MM.1S (cell line): ENCODE measurements at regions not wholly inside any gene's neighbourhood (a gene's known extent, or its start where the extent isn't known, plus 50 kb on each side); places are given as distances from the start of the nearest gene placed in this dataset.

Source experiments
- DNase-seq: peaks from one replicate; pipeline ENCODE4 v3.0.0-alpha.2; 2015
- H2AFZ ChIP-seq: fragments of 300-600 bp; sonication (generic); 2 replicates; pipeline ENCODE4 v1.6.0; 2016; ENCODE audit warnings: antibody characterized with exemption, low read length
- H3F3A ChIP-seq: fragments of 300-600 bp; sonication (generic); 2 replicates; pipeline ENCODE4 v1.6.1; 2016; ENCODE audit warnings: mild to moderate bottlenecking, antibody characterized with exemption, low read length, moderate library complexity, mixed read lengths; ENCODE audit not compliant: insufficient read depth
- H3K27ac ChIP-seq: fragments of 300-600 bp; sonication (generic); 2 replicates; pipeline ENCODE4 v1.5.1; 2016; ENCODE audit warnings: mild to moderate bottlenecking, low read length
- H3K27me3 ChIP-seq: fragments of 300-600 bp; sonication (generic); replicated peaks from 2 replicates; pipeline ENCODE4 v1.6.0; 2016; ENCODE audit warnings: low read length; ENCODE audit not compliant: insufficient read depth
- H3K36me3 ChIP-seq: fragments of 300-600 bp; sonication (generic); replicated peaks from 2 replicates; pipeline ENCODE4 v1.6.1; 2016; ENCODE audit warnings: mild to moderate bottlenecking, low read length, mixed read lengths; ENCODE audit not compliant: insufficient read depth
- H3K4me1 ChIP-seq: fragments of 300-600 bp; sonication (generic); 2 replicates; pipeline ENCODE4 v1.6.1; 2016; ENCODE audit warnings: low read length, mixed read lengths
- H3K4me2 ChIP-seq: fragments of 300-600 bp; sonication (generic); 2 replicates; pipeline ENCODE4 v1.6.0; 2016; ENCODE audit warnings: low read depth, low read length
- H3K4me3 ChIP-seq: fragments of 300-600 bp; sonication (generic); 2 replicates; pipeline ENCODE4 v1.5.1; 2016; ENCODE audit warnings: low read length, mixed read lengths
- H3K79me2 ChIP-seq: fragments of 300-600 bp; sonication (generic); 2 replicates; pipeline ENCODE4 v1.6.1; 2016; ENCODE audit warnings: mixed run types, low read length, mixed read lengths
- H3K9ac ChIP-seq: fragments of 300-600 bp; sonication (generic); 2 replicates; pipeline ENCODE4 v1.6.1; 2016; ENCODE audit warnings: low read length, mixed read lengths
- H3K9me2 ChIP-seq: fragments of 300-600 bp; sonication (generic); replicated peaks from 2 replicates; pipeline ENCODE4 v1.6.1; 2016; ENCODE audit warnings: mild to moderate bottlenecking, low read length, mixed read lengths; ENCODE audit not compliant: insufficient read depth
- H3K9me3 ChIP-seq: fragments of 300-600 bp; sonication (generic); replicated peaks from 2 replicates; pipeline ENCODE4 v1.6.1; 2016; ENCODE audit warnings: mild to moderate bottlenecking, low read length, mixed read lengths; ENCODE audit not compliant: insufficient read depth
- H4K20me1 ChIP-seq: fragments of 300-600 bp; sonication (generic); 2 replicates; pipeline ENCODE4 v1.6.1; 2016; ENCODE audit warnings: mild to moderate bottlenecking, low read length, moderate library complexity, mixed read lengths; ENCODE audit not compliant: insufficient read depth
- EZH2 ChIP-seq: fragments of 300-600 bp; sonication (generic); optimal IDR thresholded peaks from 2 replicates; pipeline ENCODE3; 2017; ENCODE audit warnings: low read depth, mild to moderate bottlenecking, antibody characterized with exemption, low read length, mixed read lengths
- EZH2phosphoT487 ChIP-seq: fragments of 300-600 bp; sonication (generic); IDR thresholded peaks from 2 replicates; pipeline ENCODE4 v1.6.1; 2018; ENCODE audit warnings: antibody characterized with exemption, low read length
- TF ChIP-seq, protein P1 (sequence below): fragments of 300-600 bp; sonication (generic); IDR thresholded peaks from 2 replicates; pipeline ENCODE4 v1.5.1; 2016; ENCODE audit warnings: antibody characterized with exemption, low read length, mixed read lengths

- H3K4me2 ChIP-seq, result no peak overlapping the region
- peaks cover 12% of the 10 kb centered on the region for H3K4me1 ChIP-seq
- H3K27ac ChIP-seq, result no peak overlapping the region
- TF ChIP-seq EZH2 (no peak), EZH2phosphoT487 (no peak)
- TF ChIP-seq, protein P1, sequence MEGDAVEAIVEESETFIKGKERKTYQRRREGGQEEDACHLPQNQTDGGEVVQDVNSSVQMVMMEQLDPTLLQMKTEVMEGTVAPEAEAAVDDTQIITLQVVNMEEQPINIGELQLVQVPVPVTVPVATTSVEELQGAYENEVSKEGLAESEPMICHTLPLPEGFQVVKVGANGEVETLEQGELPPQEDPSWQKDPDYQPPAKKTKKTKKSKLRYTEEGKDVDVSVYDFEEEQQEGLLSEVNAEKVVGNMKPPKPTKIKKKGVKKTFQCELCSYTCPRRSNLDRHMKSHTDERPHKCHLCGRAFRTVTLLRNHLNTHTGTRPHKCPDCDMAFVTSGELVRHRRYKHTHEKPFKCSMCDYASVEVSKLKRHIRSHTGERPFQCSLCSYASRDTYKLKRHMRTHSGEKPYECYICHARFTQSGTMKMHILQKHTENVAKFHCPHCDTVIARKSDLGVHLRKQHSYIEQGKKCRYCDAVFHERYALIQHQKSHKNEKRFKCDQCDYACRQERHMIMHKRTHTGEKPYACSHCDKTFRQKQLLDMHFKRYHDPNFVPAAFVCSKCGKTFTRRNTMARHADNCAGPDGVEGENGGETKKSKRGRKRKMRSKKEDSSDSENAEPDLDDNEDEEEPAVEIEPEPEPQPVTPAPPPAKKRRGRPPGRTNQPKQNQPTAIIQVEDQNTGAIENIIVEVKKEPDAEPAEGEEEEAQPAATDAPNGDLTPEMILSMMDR, result no peak
- no peak overlapping the region for H3K4me3 ChIP-seq
- no peaks in the 10 kb centered on the region for H3K79me2 ChIP-seq
- no peaks in the 10 kb centered on the region for H3F3A ChIP-seq
- H3K9me3 ChIP-seq, result no peaks in the 10 kb centered on the region
- no peaks in the 10 kb centered on the region for H3K9me2 ChIP-seq
- DNase-seq, result no peak
- no peak overlapping the region for H3K9ac ChIP-seq
- H4K20me1 ChIP-seq, result no peaks in the 10 kb centered on the region
- H3K36me3 ChIP-seq, result no peaks in the 10 kb centered on the region
- H3K27me3 ChIP-seq, result 0 out of 2 replicates have a peak, but pooled peaks cover 5% of the 10 kb centered on the region
- no peak overlapping the region for H2AFZ ChIP-seq
Observed at GRCh38 chr5:124643336-124643735, 103.1 kb downstream of the ZNF608 start.

GRCh38 chr5:124642151-124642550, 104.3 kb downstream of the ZNF608 start:
- Histone ChIP-seq H3K9ac (no peak overlapping the region), H3K9me2 (no peaks in the 10 kb centered on the region), H3K27me3 (no peaks in the 10 kb centered on the region), H4K20me1 (no peaks in the 10 kb centered on the region), H3K79me2 (no peaks in the 10 kb centered on the region), H3F3A (no peaks in the 10 kb centered on the region), H3K4me2 (no peak overlapping the region), H3K4me1 (peaks cover 12% of the 10 kb centered on the region), H3K9me3 (no peaks in the 10 kb centered on the region), H3K27ac (no peak overlapping the region), H2AFZ (no peak overlapping the region), H3K4me3 (no peak overlapping the region), H3K36me3 (no peaks in the 10 kb centered on the region)
- DNase-seq, result no peak
- TF ChIP-seq EZH2phosphoT487, result no peak
- no peak for TF ChIP-seq EZH2
- TF ChIP-seq, protein P1, result no peak

DNA sequence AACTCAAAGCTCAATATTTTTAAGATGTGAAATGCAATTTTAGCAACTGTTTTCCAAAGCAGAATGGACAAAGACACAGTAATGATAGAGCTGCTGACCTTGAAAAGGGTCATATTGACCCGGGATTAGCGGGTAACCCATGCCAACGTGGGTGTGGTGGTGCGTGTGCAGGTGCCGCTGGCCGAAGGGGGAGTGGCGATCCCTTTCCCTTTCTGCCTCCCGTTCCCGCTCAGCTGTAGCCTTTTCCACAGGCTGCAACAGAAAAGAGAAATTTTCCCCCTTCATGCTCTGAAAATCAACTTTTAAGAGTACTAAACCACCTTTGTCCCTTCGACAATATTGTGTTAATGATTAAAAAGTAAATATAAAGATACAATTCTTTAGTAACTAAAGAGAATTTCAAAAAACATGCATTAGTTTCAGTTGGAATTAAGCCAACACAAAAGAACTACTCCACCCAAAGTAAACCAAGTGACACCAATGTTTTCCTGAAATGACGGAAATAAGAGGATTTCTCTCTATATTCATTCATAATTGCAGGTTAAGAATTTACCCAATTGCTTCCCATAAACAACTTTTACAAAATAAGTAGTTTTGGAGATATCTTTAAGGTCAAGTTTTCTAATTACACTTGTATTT, 105.2 kb downstream of the ZNF608 start:
- DNase-seq, result no peak
- H3K27me3 ChIP-seq, result no peaks in the 10 kb centered on the region
- no peaks in the 10 kb centered on the region for H3K9me2 ChIP-seq

More for the DNA sequence above, 105.2 kb downstream of the ZNF608 start:
- Histone ChIP-seq H3K4me3 (no peak overlapping the region), H4K20me1 (no peaks in the 10 kb centered on the region), H3K9me3 (no peaks in the 10 kb centered on the region), H3F3A (no peaks in the 10 kb centered on the region), H3K36me3 (no peaks in the 10 kb centered on the region), H3K4me2 (no peak overlapping the region), H3K79me2 (no peaks in the 10 kb centered on the region), H2AFZ (no peak overlapping the region), H3K27ac (no peak overlapping the region), H3K9ac (no peak overlapping the region), H3K4me1 (peaks cover 12% of the 10 kb centered on the region)
- TF ChIP-seq EZH2phosphoT487 (no peak), EZH2 (no peak)
- TF ChIP-seq, protein P1, result no peak
